ENCODE measurements at regions not wholly inside any gene's neighbourhood (a gene's known extent, or its start where the extent isn't known, plus 50 kb on each side); places are given as distances from the start of the nearest gene placed in this dataset.

DNA sequence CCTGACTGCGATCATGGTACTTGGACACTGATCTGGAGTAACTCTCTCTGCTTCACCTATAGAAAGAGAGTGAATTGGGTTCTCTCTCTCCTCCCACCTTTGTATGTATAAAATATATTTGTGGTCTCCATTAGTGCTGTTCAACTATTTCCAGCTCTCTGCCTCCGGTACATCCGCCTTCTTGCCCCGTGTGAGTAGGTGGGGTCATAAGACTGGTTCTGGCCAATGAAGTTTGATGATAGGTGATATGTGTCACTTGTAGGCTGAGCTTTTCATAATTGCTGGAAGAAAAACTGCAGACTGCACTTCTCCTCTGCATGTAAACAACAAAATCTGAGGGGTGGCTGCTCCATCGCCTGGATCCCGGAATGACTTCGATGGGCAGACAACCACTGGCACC, 210.4 kb downstream of the EXOC5 start:
- H2AK5ac ChIP-seq (ENCODE audit: insufficient read length, low read length): no peak overlapping the region
- H3K9ac ChIP-seq (ENCODE audit: extremely low read depth, insufficient read length, low read length): no peak overlapping the region
- H3K23ac ChIP-seq (ENCODE audit: insufficient read length, low read depth, low read length): no peak overlapping the region
- no peak overlapping the region for H2AFZ ChIP-seq (ENCODE audit: low read length)
- H4K20me1 ChIP-seq (ENCODE audit: control insufficient read depth, insufficient read depth, insufficient read length): no peaks in the 10 kb centered on the region
- H3K23me2 ChIP-seq (ENCODE audit: insufficient read length, low read depth, low read length, poor library complexity, severe bottlenecking): no peaks in the 10 kb centered on the region
- no peak overlapping the region for H2BK15ac ChIP-seq (ENCODE audit: low read depth, low read length)
- Mint-ChIP-seq H3K27me3 (ENCODE audit: low read depth) (peaks cover 7% of the 10 kb centered on the region), H3K4me1 (peaks cover 39 to 46% of the 10 kb centered on the region in 2 experiments), H3K4me3 (peak overlapping the region in 1 of 2 experiments; percentile 10; a peak in 2 of 5 replicates), H3K9me3 (no peaks in the 10 kb centered on the region; a peak in 1 of 5 replicates), H3K27ac (peak overlapping the region in 1 of 3 experiments; percentile 14; a peak in 3 of 7 replicates), H3K36me3 (ENCODE audit: insufficient read depth in 1 of 3, low read depth in 3 of 3) (peaks cover 0 to 4% (median 0%) of the 10 kb centered on the region in 3 experiments; a peak in 3 of 7 replicates)
- no peaks in the 10 kb centered on the region for H3K9me3 ChIP-seq (ENCODE audit: control insufficient read depth, low read depth, low read length)
- no peak overlapping the region for H4K91ac ChIP-seq (ENCODE audit: insufficient read length, low read depth, low read length)
- no peaks in the 10 kb centered on the region; the same call in 1 of the 2 replicates for H3K27me3 ChIP-seq (ENCODE audit: insufficient read depth, low read length)
- no peak overlapping the region for H3K14ac ChIP-seq (ENCODE audit: insufficient read depth, low read length)
- no peaks in the 10 kb centered on the region for H3K4me1 ChIP-seq (ENCODE audit: insufficient read depth, low read length)
- H3K56ac ChIP-seq (ENCODE audit: insufficient read length, low read depth, low read length): no peak overlapping the region
- no peak overlapping the region for H3K4me2 ChIP-seq (ENCODE audit: insufficient read depth, insufficient read length, low read length)
- DNase-seq: no peak
- H3T11ph ChIP-seq (ENCODE audit: low read length): no peak overlapping the region
- H3K79me1 ChIP-seq (ENCODE audit: insufficient read depth, low read depth, low read length, poor library complexity, severe bottlenecking): no peaks in the 10 kb centered on the region
- no peak overlapping the region for H4K5ac ChIP-seq (ENCODE audit: insufficient read length, low read depth, low read length)
- H2BK20ac ChIP-seq (ENCODE audit: low read depth, low read length, poor library complexity, severe bottlenecking): no peak overlapping the region
- no peaks in the 10 kb centered on the region for H3K79me2 ChIP-seq (ENCODE audit: insufficient read depth, low read length)
- H2BK12ac ChIP-seq (ENCODE audit: insufficient read length, low read depth, low read length): no peak overlapping the region
- no peak overlapping the region for H2BK5ac ChIP-seq (ENCODE audit: insufficient read length, low read length)
- no peak overlapping the region for H3K18ac ChIP-seq (ENCODE audit: insufficient read length, low read depth, low read length)
- TF ChIP-seq, protein P1, sequence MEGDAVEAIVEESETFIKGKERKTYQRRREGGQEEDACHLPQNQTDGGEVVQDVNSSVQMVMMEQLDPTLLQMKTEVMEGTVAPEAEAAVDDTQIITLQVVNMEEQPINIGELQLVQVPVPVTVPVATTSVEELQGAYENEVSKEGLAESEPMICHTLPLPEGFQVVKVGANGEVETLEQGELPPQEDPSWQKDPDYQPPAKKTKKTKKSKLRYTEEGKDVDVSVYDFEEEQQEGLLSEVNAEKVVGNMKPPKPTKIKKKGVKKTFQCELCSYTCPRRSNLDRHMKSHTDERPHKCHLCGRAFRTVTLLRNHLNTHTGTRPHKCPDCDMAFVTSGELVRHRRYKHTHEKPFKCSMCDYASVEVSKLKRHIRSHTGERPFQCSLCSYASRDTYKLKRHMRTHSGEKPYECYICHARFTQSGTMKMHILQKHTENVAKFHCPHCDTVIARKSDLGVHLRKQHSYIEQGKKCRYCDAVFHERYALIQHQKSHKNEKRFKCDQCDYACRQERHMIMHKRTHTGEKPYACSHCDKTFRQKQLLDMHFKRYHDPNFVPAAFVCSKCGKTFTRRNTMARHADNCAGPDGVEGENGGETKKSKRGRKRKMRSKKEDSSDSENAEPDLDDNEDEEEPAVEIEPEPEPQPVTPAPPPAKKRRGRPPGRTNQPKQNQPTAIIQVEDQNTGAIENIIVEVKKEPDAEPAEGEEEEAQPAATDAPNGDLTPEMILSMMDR (conservative IDR thresholded peaks at IDR 0.05): no peak
- H2BK120ac ChIP-seq (ENCODE audit: low read depth, low read length, poor library complexity, severe bottlenecking): no peak overlapping the region
- WGBS (ENCODE audit: extremely low coverage, insufficient read length, low lambda C conversion rate): no CpG with 5 or more reads among the region's 7 CpGs
- no peak overlapping the region for H4K8ac ChIP-seq (replicated peaks; ENCODE audit: insufficient read length, low read depth, low read length)
- H3K27ac ChIP-seq (ENCODE audit: insufficient read length, low read depth, low read length): no peak overlapping the region
- H3K4ac ChIP-seq (ENCODE audit: low read depth, low read length): no peak overlapping the region

All from H9 (cell line).